ENCODE measurements at regions not wholly inside any gene's neighbourhood (a gene's known extent, or its start where the extent isn't known, plus 50 kb on each side); places are given as distances from the start of the nearest gene placed in this dataset.

- no peak overlapping the region for H3K27ac ChIP-seq
- no peak for TF ChIP-seq ZFX (IDR thresholded peaks at IDR 0.05)
- no peak for TF ChIP-seq CTCF (conservative IDR thresholded peaks at IDR 0.05)
Measured at GRCh38 chr15:93989440-93989998, 241.8 kb upstream of the MCTP2 start.

- no peak overlapping the region for H3K27ac ChIP-seq
- TF ChIP-seq CTCF (conservative IDR thresholded peaks at IDR 0.05), result no peak
- TF ChIP-seq ZFX (IDR thresholded peaks at IDR 0.05), result no peak
Measured at GRCh38 chr15:93987068-93987467, 244.3 kb upstream of the MCTP2 start.

- H3K27ac ChIP-seq, result no peak overlapping the region
- no peak for TF ChIP-seq CTCF (conservative IDR thresholded peaks at IDR 0.05)
- no peak for TF ChIP-seq ZFX (IDR thresholded peaks at IDR 0.05)
Measured at GRCh38 chr15:93986400-93986984, 244.9 kb upstream of the MCTP2 start.

- TF ChIP-seq CTCF (conservative IDR thresholded peaks at IDR 0.05) (no peak), ZFX (IDR thresholded peaks at IDR 0.05) (no peak)
- H3K27ac ChIP-seq, result no peak overlapping the region
Measured at GRCh38 chr15:93985925-93986324, 245.4 kb upstream of the MCTP2 start.

GRCh38 chr15:93985176-93985575, 246.2 kb upstream of the MCTP2 start:
- TF ChIP-seq ZFX (IDR thresholded peaks at IDR 0.05) (no peak), CTCF (conservative IDR thresholded peaks at IDR 0.05) (no peak)
- H3K27ac ChIP-seq, result no peak overlapping the region

GRCh38 chr15:93983526-93983925, 247.8 kb upstream of the MCTP2 start:
- TF ChIP-seq CTCF (conservative IDR thresholded peaks at IDR 0.05) (no peak), ZFX (IDR thresholded peaks at IDR 0.05) (no peak)
- no peak overlapping the region for H3K27ac ChIP-seq

- TF ChIP-seq CTCF (conservative IDR thresholded peaks at IDR 0.05), result no peak
- TF ChIP-seq ZFX (IDR thresholded peaks at IDR 0.05), result no peak
- H3K27ac ChIP-seq, result no peak overlapping the region
Measured at GRCh38 chr15:93982226-93982727, 249.1 kb upstream of the MCTP2 start.

All from C4-2B (cell line).